ENCODE measurements at regions not wholly inside any gene's neighbourhood (a gene's known extent, or its start where the extent isn't known, plus 50 kb on each side); places are given as distances from the start of the nearest gene placed in this dataset.

DNA sequence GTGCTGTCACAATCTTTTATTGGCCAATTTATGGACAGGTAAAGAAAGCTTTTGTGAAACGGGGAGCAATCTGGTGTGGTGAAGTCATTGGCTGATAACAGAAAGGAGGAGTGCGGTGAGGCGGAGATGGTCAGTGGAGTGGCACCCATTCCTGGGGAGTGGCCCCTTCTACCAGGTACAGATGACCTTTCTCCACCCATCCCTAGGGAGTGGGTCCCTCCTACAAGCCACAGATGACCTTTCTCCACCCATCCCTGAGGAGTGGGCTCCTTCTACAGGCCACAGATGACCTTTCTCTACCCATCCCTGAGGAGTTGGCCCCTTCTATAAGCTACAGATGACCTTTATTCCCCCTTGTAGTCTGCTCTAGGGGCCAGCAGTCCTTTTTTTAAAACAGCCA lies 267.6 kb upstream of the IRX2 start:
- no peak for DNase-seq (ENCODE audit: low spot score)

DNA sequence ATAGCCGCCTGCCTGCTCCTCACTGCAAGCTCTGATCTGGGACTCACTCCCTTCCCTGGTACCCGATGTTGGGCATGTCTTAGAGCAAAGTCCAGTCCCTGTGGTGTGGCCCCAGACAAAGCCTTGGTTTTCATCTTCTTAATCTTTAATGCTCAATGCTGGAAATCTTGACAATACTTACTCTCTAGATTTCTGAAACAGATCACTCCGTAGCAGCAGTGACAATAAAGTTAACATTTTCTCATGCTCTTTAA lies 260.2 kb upstream of the IRX2 start:
- DNase-seq (ENCODE audit: low spot score): no peak

DNA sequence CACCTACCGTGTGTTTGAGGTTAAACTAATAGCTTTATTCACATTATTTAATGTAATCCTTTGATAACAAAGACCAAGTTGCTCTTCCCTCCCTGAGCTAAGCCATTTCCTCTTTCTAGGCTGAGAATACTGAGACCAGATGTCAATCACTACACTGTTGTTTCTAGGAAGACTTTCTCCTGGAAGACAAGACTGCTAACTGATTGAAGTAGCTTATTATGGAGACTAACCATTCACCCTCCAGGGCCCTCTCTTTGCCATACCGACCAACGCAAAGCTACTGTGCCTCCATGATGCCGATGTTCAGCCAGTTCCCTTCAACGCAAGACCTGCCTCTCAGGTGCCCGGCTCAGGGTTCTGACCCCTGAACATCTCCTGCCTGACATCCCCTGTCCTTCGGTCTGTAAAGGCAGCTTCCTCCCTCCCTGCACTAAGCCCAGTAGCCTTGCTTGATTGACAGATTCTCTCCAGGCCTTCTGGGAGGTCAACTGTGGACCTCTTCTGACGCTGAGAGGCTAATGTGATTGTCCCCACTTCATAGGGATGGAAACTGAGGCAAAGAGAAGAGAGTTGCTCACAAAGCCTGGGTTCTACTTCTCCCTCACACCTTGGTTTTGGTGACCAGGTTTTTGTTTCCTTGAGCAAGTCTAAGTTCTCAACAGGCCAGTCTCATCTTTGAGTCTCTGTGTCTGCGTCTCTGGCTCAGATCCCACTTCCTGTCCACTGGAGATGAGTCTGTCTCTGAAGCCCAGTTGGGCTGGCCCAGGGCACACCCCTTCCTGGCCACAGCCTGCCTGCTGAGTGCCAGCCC lies 259.7 kb upstream of the IRX2 start:
- no peak for DNase-seq (ENCODE audit: low spot score)

DNA sequence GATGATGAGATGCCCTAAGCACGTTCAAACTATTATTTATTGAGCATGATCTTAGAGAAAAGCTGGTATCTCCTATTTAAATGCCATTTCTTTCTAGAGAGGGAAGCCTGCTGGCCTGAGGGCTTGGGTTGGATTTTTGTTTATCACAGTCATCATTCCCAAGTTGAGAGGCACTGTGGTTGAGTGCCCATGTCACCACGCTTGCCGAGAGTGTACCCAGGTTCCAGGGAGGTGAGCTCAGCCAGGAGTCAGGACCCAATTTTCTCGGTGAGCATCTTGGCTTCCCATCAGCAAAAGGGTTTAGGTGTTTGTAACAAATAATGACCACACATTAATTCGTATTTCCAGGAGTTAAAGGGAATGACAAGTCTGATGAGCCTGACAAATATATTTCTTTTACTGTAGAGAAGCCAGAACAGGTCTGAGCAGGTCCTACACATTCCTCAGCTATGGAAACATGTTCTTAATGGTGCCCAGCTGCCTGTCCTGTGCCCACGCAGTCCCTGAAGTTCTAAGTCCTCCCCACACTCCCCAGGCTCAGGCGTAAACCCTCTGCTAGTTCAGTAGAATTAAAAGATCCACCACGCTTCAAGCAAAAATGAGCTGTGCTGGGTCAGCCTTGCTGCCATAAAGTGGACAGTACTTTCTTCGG lies 258.9 kb upstream of the IRX2 start:
- no peak for DNase-seq (ENCODE audit: low spot score)

DNA sequence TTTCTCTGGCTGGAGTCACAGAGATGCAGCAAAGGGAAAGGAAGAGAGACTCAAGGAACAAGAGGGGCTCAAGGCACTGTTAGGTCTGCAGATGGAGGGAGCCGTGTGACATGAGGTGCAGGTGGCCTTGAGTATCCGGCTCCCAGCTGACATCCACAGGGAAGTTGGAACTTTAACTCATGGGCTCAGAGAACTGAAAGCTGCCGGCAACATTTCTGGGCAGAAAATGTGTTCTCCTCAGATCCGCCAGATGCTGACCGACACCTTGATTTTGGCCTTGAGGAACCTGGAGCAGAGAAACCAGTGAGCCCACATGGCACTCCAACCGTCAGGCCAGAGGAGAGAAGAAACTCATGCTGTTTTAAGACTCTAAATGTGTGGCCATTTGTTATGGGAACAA lies 258.1 kb upstream of the IRX2 start:
- DNase-seq (ENCODE audit: low spot score): no peak

DNA sequence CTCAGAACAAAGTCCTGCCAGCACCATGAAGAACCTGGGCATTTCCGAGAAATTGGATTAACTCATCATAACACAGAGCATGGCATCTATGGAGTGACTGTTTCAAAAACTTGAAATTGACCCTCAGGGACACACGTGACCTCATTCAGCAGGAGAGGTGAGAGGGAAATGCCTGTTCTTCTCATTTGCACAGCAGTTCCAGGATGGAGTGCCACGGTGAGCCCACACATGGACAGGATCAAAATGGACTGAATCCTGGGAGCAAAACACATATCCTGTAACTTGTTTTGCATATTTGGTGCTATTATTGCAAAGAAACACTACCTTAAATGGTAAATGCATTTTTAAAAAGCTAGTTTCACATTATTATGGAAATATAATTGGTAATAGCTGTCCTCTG lies 256.1 kb upstream of the IRX2 start:
- DNase-seq (ENCODE audit: low spot score): no peak

DNA sequence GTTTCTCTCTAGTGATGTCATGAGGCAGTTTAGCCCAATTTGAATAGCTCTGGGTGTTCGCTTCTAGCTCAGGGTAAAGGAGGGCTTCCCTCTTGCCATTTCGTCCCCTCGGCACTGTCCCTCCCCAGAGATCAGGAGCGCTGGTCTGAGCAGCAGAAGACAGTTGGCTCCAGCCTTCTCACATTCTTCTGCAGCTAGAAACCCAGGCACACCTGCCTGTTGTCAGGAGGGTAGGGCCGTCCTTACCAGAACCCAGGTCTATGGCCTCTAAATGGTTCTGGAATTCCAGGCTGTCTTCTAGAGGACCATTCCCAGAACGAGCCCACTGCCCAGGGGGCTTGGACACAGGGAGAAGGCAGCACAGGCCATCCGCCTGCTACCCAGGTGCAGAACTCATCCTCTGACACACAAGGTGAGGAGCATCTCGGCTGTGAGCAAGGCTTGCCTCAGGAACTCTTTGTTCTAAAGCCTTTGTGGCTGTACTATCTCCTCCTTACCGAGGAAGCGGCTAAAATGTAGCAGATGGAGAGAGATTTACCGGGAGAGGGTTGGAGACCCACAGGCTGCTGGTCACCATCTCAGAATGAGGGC lies 255.6 kb upstream of the IRX2 start:
- no peak for DNase-seq (ENCODE audit: low spot score)

DNA sequence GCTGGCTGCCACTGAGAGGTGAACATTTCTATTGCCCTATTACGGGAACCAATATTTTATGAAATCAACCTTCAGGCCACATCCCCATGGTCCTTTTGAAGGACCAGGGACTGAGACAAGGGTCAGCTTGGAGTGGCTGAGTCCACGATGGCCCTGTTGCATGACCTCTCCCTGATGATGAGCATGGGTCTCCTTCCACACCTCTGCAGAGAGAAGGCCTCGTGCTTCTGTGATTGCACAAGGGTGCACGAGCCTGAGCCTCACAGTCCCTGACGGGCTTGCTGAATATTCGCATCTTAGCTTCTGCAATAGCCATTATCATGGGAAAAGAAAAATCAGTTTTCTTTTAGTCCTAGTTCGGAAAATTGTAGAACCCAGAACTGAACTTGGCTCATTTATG lies 255.0 kb upstream of the IRX2 start:
- DNase-seq (ENCODE audit: low spot score): no peak

DNA sequence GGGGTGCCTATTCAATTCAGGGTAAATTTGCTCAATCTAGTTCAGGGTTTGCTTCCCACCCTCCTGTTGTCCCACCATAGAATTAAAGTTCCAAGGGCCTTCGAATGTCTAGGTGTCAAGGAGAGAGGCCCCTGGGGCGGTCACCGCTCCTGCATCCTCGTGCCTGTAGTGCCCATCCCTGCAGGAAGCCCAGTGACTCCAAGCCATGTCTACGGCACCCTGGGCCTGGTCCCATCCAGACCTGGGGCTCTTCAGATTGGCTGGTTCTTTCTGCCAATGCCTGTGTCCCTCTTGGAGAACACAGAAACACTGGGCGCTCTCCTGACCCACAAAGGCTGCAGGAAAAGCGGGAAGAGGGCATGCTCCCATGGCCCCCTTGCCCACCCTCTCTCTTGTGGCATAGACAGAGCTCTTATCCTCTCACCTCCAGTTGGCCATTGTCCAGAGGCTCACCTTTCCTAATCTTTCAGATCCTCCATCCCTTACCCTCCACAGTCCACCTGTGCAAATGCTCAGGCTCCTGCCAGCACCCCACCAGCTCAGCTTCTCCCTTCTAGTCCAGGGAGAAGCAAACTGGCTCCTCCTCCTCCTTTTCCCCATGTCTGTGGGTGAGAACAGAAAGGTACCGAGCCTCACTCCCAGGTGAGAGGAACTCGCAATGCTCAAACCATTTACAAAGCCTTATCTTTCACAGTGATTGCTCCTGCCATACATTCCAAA lies 253.0 kb upstream of the IRX2 start:
- DNase-seq (ENCODE audit: low spot score): no peak

DNA sequence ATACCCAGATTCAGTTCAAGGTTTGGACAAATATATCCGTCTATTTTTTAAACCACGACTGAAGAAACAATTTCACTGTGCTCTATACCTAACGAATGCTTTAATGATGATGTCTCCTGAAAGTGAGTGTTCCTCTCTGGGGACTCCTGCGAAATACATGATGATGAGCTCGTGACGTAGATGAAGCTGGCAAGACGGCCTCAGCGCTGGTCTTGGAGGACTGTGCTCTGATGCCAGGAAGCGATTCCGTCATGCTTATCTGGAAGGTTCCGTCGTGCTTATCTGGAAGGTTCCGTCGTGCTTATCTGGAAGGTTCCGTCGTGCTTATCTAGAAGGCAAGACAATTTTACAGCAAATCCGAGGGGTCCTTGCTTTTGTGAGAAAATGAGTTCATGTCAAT lies 250.8 kb upstream of the IRX2 start:
- no peak for DNase-seq (ENCODE audit: low spot score)

DNA sequence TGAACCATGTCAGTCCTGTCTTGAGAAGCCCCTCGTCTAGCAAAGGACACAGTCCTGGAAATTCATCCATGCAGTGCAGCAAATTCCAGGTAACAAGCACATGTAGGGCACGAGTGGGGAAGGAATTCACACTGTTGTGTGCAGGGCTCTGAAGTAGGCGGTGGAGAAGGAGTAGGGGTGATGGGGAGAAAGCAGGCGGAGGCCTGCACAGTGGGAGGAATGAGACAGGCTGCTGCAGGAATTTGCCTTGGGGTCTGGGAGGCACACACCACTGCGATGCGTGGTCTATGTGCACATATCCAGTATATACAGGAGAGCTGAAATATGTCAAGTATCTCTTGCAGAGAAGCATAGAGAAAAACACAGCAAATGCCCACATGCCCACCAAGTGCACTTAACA lies 249.2 kb upstream of the IRX2 start:
- no peak for DNase-seq (ENCODE audit: low spot score)

DNA sequence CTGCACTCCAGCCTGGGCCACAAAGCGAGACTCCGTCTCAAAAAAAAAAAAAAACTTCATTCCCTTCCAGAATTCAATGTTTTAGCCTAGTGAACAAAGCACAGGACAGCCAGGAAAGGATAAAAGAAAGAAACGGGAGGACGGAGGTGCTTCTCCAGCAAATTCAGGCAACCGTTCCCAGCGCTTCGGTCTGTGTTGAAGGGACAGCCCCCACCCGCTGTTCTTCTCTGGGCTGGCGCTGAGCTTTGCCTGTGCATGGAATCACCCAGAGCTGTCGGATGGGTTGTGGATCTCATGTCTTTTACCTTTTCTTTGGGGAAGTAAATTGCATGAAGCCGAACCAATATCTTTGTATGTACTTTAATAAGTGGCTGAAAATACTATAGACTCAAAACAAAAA lies 248.4 kb upstream of the IRX2 start:
- no peak for DNase-seq (ENCODE audit: low spot score)

DNA sequence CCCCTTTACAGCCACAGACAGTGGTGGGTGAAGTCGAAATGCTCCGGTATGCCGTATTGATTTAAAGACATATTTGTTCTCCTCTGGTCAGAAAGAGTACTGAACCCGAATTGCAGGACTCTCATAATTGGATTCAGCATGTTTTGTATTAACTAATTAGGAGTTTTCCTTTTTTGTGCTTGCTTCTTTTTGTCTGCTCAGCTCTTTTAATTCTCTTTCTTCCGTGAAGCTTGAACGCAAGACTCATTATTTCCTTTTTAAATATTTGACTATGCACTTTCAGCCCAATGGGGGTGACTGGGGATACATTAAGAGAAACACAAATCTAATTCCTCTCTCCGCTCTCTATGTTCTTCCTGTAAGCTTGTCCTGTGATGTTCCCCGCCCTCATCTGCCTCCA lies 246.6 kb upstream of the IRX2 start:
- no peak for DNase-seq (ENCODE audit: low spot score)

DNA sequence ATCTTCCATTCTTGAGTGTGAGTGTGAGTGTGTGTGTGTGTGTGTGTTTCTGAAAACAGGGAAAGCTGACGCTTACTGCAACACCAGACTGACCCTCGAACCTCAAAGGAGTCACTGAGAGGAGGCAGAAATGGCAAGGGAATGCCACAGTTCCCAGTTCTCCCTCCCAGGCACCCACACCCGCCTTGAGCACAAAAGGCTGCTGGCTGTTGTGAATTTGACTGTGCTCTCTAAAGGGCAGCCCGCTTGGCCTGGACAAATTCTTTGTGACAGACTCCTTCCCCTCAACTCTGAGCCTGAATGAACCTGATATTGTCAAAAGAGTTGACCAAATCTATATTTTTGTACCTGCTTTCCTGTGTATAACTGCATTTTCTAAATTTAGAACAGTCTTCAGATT lies 245.7 kb upstream of the IRX2 start:
- no peak for DNase-seq (ENCODE audit: low spot score)

DNA sequence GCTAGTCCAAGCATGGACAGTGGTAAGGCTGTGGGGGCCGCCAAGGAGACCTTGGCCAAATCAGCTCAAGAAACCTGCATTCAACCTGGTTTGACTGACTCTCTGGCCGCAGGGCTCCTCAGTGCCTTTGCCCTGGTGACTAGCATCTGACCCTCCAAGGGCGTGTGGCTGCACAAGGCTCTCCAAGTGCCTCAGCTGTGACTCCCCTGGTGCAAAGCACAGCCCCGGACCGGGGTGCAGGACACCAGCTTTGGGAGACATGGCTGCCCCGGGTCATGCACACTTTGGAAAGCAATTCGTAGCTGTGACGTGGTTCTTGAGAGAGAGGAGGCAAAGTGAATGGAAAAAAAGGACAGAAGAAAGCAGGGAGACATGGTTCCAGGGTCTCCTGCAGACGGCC lies 245.2 kb upstream of the IRX2 start:
- DNase-seq (ENCODE audit: low spot score): no peak

DNA sequence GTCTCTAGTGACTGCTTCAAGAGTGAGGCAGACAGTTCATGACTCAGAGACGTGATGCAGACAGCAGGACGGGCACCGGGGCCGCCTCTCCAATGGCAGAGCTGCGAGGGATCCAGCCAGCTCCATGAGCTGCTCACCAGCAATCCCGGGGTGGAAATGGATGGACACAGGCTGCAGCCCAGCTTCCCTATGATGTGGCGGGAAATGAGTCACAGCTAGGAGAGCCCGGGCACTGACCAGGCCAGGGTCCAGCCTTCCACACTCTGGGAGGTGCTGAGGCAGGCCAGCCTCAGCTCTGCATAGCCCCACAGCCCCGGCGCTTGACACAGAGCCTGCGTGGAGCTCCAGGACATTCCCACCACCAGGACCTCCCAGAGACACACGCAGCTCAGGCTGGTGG lies 244.8 kb upstream of the IRX2 start:
- no peak for DNase-seq (ENCODE audit: low spot score)

DNA sequence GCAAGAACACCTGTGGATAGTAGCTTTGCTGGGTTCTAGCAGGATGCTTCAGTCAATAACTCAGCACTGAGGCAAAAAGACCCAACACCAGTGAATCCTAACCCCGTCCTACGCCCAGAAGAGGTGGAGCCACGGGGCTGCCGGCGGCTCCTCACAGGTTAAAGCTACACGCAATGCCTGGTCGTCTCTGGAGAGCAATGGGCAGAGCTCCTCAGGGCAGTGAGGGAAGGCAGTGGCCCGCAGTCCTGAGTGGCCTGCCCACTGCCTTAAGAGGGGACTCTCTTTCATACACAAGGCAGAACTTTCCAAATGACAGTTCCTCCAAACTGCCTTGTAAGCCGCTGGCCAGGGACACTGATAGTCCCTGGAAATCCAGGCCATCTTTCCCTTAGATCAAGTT lies 244.2 kb upstream of the IRX2 start:
- DNase-seq (ENCODE audit: low spot score): no peak

DNA sequence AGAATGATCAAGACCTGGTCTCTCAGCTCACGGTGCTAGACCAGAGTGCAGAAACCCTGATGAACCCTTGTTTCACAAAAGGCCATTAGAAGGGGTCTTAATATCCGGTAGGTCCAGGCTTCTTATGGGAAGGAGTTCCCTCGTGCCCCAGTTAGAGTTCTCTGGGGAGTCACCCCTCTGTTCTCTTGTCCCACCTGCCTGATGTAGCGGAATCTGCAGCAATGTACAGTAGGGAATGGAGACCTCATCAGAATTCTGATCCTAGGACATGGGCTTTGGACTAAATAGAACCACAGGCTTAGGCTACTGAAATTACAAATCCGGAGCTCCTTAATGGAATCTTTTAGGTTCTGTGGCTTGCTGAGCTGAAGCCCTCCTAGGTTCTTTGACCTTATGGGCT lies 243.6 kb upstream of the IRX2 start:
- no peak for DNase-seq (ENCODE audit: low spot score)

DNA sequence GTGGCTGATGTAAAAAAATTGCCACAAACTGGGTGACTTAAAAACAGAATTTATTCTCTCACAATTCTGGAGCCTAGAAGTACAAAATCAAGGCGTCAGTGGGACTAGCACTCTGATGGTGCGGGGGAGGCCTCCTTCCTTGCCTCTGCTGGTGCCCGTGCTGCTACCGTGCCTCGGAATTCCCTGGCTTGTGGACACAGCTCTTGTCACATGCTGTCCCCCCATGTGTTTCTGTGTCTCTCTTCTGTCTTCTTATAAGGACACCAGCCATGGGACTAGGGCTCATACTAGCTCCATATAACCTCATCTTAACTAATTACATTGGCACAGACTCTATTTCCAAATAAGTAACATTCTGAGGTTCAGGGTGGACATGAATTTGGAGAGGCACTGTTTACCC lies 242.3 kb upstream of the IRX2 start:
- no peak for DNase-seq (ENCODE audit: low spot score)

DNA sequence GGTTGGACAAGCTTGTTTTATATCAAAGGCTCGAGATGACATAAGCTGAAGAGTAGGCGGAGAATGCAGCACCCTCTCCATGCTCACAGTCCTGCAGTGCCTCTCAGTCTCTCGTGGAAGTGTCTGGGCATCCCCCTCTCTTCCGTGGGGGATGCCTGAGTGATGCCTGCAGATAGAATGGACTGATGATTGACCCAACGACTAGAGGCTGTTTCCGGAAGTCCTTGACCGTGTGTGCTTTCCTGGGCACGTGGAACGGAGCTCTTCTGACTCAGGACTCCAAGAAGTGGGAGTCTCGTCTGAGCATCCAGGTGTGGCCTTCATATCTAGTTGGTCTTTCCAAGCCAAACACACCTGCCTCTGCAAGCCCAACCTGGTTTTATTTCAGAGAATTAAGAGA lies 241.8 kb upstream of the IRX2 start:
- DNase-seq (ENCODE audit: low spot score): no peak

DNA sequence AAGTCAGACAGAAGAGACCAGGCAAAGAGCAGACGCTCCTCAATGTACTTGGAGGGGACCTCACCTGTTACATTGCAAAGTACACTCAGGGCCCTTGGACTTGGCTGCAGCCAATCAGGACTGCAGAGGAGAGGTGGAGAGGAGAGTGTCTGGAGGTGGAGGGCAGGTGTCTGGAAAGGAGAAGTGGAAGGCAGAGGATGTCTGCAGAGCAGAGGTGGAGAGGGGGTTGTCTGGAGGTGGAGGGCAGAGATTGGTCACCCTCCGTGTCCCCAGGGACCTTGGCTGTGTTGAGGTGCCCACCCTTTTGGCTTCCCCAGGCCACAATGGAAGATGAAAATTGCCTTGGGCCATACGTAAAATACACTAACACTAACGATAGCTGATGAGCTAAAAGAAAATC lies 241.3 kb upstream of the IRX2 start:
- no peak for DNase-seq (ENCODE audit: low spot score)

DNA sequence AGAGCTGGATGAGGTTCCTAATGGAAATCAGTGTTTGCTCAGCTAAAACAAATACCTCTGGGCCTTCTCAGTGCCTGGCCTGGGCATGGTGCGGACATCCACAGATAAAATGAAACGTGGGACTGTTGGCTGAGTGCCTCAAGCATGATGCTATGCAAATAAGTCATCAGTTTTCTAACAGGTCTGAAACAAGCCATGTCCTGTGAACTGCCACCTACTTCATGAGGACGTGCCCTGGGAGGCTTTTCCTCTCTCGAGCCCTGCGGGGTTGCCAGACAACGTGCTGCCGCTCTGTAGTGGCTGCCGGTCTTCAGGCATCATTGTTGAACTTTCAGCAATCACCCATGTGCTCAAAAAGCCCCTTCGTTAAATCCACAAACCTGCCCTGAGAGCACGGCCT lies 240.4 kb upstream of the IRX2 start:
- no peak for DNase-seq (ENCODE audit: low spot score)

DNA sequence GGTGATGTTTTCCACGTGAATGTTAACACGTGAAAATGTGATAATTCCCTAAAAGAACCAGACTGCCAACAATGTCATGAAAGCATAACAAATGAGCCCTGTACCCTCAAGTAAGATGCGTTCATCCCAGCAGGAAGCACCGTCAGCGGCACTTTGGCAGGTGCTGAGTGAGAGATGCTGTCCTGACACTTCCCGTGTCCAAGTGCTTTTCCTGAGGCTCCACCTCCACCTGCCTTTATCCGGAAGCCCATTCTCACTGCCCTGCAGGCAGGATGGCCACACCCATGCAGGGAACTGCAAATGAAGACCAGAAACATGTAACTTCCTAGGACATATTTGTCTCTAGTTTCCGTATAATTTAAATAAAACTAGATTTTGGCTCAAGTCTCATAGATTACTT lies 238.0 kb upstream of the IRX2 start:
- DNase-seq (ENCODE audit: low spot score): no peak
